Sigmoid colon (tissue), 6 donors: ENCODE measurements at regions not wholly inside any gene's neighbourhood (a gene's known extent, or its start where the extent isn't known, plus 50 kb on each side); places are given as distances from the start of the nearest gene placed in this dataset.

Experiments used
- DNase-seq: peaks from one replicate; pipeline ENCODE4 v3.0.0-alpha.2; 2019
- H3K27ac ChIP-seq, 4 donors: fragments of 200-600 bp; sonication (generic); one replicate each; pipeline ENCODE4 v1.5.1; 2016 to 2019; ENCODE audit warnings: mild to moderate bottlenecking in 1 of 4
- H3K27me3 ChIP-seq, 3 donors: fragments of 200-600 bp; sonication (generic); one replicate each; pipeline ENCODE4 v1.5.1; 2019; ENCODE audit warnings: mild to moderate bottlenecking in 1 of 3
- H3K36me3 ChIP-seq, 4 donors: fragments of 200-600 bp; sonication (generic); one replicate each; pipeline ENCODE4 v1.5.1; 2016 to 2019
- H3K4me1 ChIP-seq, 4 donors: fragments of 200-600 bp; sonication (generic); one replicate each; pipeline ENCODE4 v1.5.1; 2017 to 2019
- H3K4me3 ChIP-seq, 4 donors: fragments of 200-600 bp; sonication (generic); one replicate each; pipeline ENCODE4 v1.5.1; 2017 to 2019; ENCODE audit warnings: mild to moderate bottlenecking in 2 of 4, moderate library complexity in 1 of 4
- H3K9me3 ChIP-seq, 4 donors: fragments of 200-600 bp in 3 of 4; sonication (generic) in 3 of 4; one replicate each; pipeline versions ENCODE4 v1.5.1 to v1.6.1; 2013 to 2019
- EP300 ChIP-seq, 4 donors: sonication (generic); formaldehyde crosslinking; IDR thresholded peaks; one replicate each; pipeline ENCODE4 v1.6.1; 2017; ENCODE audit warnings: antibody characterized with exemption in 4 of 4
- POLR2A ChIP-seq, 2 donors: fragments of 450-650 bp; IDR thresholded peaks; one replicate each; pipeline ENCODE4 v1.6.1; 2016; ENCODE audit warnings: antibody characterized with exemption in 2 of 2, mild to moderate bottlenecking in 2 of 2, moderate library complexity in 2 of 2
- POLR2AphosphoS5 ChIP-seq, 4 donors: sonication (generic); formaldehyde crosslinking; IDR thresholded peaks; one replicate each; pipeline ENCODE4 v1.6.1; 2017; ENCODE audit warnings: antibody characterized with exemption in 4 of 4
- WGBS, 2 donors: extraction: QIAGEN DNeasy Blood & Tissue Kit; methylation state at CpG; one replicate each; pipeline ENCODE4 v1.1.7; 2013; 5-methylcytosine and 5-hydroxymethylcytosine counted together
- intact Hi-C: fragments of 100-400 bp; cut with DNase I; formaldehyde crosslinking; loops from one replicate; pipeline ENCODE4 v1.15.1; 2023
- TF ChIP-seq, protein P1 (sequence below), 4 experiments: fragments of 450-650 bp in 3 of 4; fragments of 200-600 bp in 1 of 4; IDR thresholded peaks; one replicate each; pipeline ENCODE4 v1.5.1; 2016 to 2019; ENCODE audit warnings: antibody characterized with exemption in 4 of 4, mild to moderate bottlenecking in 3 of 4, moderate library complexity in 2 of 4
- donor health status: healthy with polysubstance abuse.
- donor health status: healthy.

DNA sequence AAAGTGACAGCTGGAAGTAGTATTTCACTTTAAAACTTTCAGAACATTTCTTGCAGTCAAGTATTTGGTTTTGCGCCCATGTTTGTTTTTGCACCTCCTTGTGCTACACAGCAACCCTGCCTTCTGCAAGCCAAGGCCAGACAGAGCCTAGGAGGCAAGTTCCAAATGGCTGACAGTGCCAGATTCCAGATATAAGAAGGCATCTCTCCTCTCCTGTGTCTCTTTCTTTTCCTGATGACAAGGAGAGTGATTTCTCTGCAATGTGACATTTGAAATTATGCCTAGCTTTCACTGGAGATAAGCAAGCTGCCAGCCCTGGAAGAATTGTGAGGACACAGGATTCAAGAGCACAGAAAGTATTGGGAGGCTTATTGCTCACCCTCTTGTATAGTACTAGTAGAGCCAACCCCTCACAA, 149.1 kb upstream of the TENT5A start:
- WGBS, 2 donors = 73% methylated on average over 1 of the region's 1 CpG
- intact Hi-C loops = no loop called here
- no peaks in the 10 kb centered on the region for H3K9me3 ChIP-seq
- H3K27ac ChIP-seq = no peak overlapping the region
- TF ChIP-seq EP300 (IDR thresholded peaks at IDR 0.05) = no peak
- no peak for TF ChIP-seq POLR2A (IDR thresholded peaks at IDR 0.05)
- TF ChIP-seq, protein P1, sequence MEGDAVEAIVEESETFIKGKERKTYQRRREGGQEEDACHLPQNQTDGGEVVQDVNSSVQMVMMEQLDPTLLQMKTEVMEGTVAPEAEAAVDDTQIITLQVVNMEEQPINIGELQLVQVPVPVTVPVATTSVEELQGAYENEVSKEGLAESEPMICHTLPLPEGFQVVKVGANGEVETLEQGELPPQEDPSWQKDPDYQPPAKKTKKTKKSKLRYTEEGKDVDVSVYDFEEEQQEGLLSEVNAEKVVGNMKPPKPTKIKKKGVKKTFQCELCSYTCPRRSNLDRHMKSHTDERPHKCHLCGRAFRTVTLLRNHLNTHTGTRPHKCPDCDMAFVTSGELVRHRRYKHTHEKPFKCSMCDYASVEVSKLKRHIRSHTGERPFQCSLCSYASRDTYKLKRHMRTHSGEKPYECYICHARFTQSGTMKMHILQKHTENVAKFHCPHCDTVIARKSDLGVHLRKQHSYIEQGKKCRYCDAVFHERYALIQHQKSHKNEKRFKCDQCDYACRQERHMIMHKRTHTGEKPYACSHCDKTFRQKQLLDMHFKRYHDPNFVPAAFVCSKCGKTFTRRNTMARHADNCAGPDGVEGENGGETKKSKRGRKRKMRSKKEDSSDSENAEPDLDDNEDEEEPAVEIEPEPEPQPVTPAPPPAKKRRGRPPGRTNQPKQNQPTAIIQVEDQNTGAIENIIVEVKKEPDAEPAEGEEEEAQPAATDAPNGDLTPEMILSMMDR (IDR thresholded peaks at IDR 0.05) = no peak
- no peak for TF ChIP-seq POLR2AphosphoS5 (IDR thresholded peaks at IDR 0.05)
- no peaks in the 10 kb centered on the region for H3K36me3 ChIP-seq
- no peaks in the 10 kb centered on the region for H3K27me3 ChIP-seq
- H3K4me3 ChIP-seq = no peak overlapping the region
- DNase-seq = no peak
- H3K4me1 ChIP-seq = peaks cover 0 to 19% (median 13%) of the 10 kb centered on the region in 4 donors

DNA sequence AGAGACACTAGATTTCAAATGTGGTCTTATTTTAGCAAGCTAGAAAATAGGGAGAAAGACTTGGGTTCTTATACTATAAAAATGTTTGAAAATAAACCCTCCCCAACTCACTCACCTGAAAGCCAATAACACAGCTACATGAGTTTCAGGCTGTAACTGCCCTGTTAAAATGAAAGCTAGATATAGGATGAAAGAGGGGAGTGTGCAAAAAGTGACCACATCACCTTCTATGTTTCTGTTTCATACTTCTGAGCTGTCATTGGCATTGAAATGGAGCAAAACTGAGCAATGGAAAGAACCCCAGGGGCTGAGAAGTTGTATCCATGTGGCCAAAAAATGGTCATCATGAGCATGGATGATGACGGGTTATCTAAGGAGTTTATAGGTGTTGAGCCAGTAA, 148.1 kb upstream of the TENT5A start:
- H3K9me3 ChIP-seq = no peaks in the 10 kb centered on the region
- no peaks in the 10 kb centered on the region for H3K27me3 ChIP-seq
- TF ChIP-seq POLR2A (IDR thresholded peaks at IDR 0.05) (no peak), POLR2AphosphoS5 (IDR thresholded peaks at IDR 0.05) (no peak), EP300 (IDR thresholded peaks at IDR 0.05) (no peak)
- TF ChIP-seq, protein P1 (IDR thresholded peaks at IDR 0.05) = no peak
- no peak overlapping the region for H3K27ac ChIP-seq
- no peak for DNase-seq
- H3K4me3 ChIP-seq = no peak overlapping the region
- peaks cover 0 to 17% (median 11%) of the 10 kb centered on the region in 4 donors for H3K4me1 ChIP-seq
- 93 to 99% methylated on average over 1 of the region's 1 CpG for WGBS, 2 donors
- intact Hi-C loops = no loop called here
- no peaks in the 10 kb centered on the region for H3K36me3 ChIP-seq

DNA sequence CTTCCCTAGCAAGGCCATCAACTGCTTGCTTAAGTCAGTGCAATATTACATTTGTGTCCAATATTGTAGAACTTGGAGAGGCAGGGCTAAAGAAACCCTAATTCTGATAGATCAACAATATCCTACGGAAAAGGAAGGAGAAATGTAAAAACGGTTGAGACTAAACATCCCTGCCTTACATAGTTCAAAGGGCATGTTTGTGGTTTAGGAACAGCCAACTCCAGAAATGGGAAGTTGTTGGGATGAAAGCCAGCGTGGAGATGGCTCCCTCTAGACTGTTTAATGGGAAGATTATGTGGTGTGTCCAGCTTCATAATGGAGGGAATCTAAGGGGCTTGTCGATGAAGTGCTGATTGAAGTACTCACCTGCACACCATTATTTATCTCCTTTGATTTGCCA, 145.3 kb upstream of the TENT5A start:
- no peak overlapping the region for H3K4me3 ChIP-seq
- H3K4me1 ChIP-seq = peaks cover 0 to 21% (median 11%) of the 10 kb centered on the region in 4 donors
- no peak for DNase-seq
- intact Hi-C loops = no loop called here
- no peak overlapping the region for H3K27ac ChIP-seq
- no peaks in the 10 kb centered on the region for H3K36me3 ChIP-seq
- 15 to 52% methylated on average over 4 of the region's 4 CpGs for WGBS, 2 donors
- H3K9me3 ChIP-seq = no peaks in the 10 kb centered on the region
- TF ChIP-seq, protein P1 (IDR thresholded peaks at IDR 0.05) = no peak
- TF ChIP-seq POLR2A (IDR thresholded peaks at IDR 0.05) (no peak), POLR2AphosphoS5 (IDR thresholded peaks at IDR 0.05) (no peak), EP300 (IDR thresholded peaks at IDR 0.05) (no peak)
- H3K27me3 ChIP-seq = no peaks in the 10 kb centered on the region

DNA sequence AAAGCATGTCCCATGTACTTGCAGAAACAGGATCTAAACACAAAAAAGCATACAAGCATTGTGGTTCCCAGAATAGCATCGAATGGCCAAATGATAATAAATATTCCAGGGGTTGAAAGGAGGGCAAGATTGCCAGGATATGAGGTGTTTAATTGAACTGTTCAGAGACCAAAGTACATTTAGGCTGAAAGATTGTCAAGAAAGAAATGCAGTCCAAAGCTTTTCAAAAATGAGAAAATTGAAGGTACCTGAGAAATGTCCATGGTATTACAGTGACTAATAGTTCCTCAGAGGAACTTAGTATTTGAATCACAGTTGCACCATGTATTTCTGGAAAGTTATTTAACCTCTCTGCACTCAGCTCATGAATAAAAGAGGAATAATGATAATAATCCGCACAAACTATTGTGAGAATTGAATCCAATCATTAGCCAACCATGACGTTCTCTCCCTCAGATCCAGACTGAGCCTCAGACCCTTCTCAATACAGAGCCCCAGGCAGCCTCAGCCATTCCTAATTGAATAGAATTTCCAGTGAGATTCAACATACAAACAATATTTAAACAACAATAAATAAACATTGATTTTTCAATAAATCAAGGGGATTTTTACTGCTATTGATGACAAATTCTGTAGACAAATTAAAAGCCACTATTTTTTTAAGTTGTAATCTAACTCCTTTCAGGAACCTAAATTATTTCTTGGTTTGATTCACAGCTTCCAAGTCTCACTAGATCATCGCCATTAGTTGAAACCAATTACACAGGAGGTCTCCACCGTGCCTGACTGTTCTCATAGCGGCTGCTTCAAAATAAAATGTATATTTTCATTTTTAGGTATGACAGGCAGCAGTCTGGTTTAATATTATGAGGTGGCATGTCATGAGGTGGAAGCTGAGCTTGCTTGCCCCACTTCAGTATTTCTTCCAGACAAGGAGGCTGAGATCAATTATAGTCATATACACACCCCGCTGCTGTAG, 144.3 kb upstream of the TENT5A start:
- intact Hi-C loops = no loop called here
- TF ChIP-seq POLR2AphosphoS5 (IDR thresholded peaks at IDR 0.05) (no peak), EP300 (IDR thresholded peaks at IDR 0.05) (no peak), POLR2A (IDR thresholded peaks at IDR 0.05) (no peak)
- TF ChIP-seq, protein P1 (IDR thresholded peaks at IDR 0.05) = no peak
- WGBS, 2 donors = 88 to 93% methylated on average over 7 of the region's 7 CpGs
- Histone ChIP-seq H3K27me3 (no peaks in the 10 kb centered on the region), H3K36me3 (no peaks in the 10 kb centered on the region), H3K4me3 (no peak overlapping the region), H3K27ac (no peak overlapping the region), H3K4me1 (peaks cover 0 to 19% (median 9%) of the 10 kb centered on the region in 4 donors), H3K9me3 (no peaks in the 10 kb centered on the region)
- DNase-seq = no peak
